ENCODE measurements at regions not wholly inside any gene's neighbourhood (a gene's known extent, or its start where the extent isn't known, plus 50 kb on each side); places are given as distances from the start of the nearest gene placed in this dataset.

GRCh38 chr7:73970801-73971229 is 57.2 kb upstream of the ELN start:
- Mint-ChIP-seq H3K36me3 (ENCODE audit: low read depth) (no peaks in the 10 kb centered on the region), H3K27ac (no peak overlapping the region), H3K4me3 (no peak overlapping the region), H3K27me3 (peaks cover 4% of the 10 kb centered on the region), H3K4me1 (ENCODE audit: low read depth) (no peaks in the 10 kb centered on the region), H3K9me3 (no peaks in the 10 kb centered on the region)
- H3K4me1 ChIP-seq (ENCODE audit: insufficient read depth, low read length), result no peaks in the 10 kb centered on the region
- H3K27me3 ChIP-seq (ENCODE audit: control insufficient read depth in 1 of 2, insufficient read depth in 2 of 2, low read length in 2 of 2), result no peaks in the 10 kb centered on the region
- no peak for ATAC-seq (ENCODE audit: poor library complexity)
- no peak overlapping the region for H3K4me3 ChIP-seq (ENCODE audit: low read length)
- intact Hi-C loops (cut with DNase I, micrococcal nuclease), result no loop called here
- peak in 1 of 14 experiments; percentile 21 for DNase-seq
- POLR2A ChIA-PET, result no interaction called here
- no peak overlapping the region for H3K27ac ChIP-seq (ENCODE audit: low read depth in 1 of 2, low read length in 2 of 2)
- H3K9me3 ChIP-seq (ENCODE audit: control insufficient read depth in 1 of 2, insufficient read depth in 1 of 2, low read length in 2 of 2), result peaks cover 0 to 22% of the 10 kb centered on the region in 2 experiments
- H3K36me3 ChIP-seq (ENCODE audit: insufficient read depth, low read length), result no peaks in the 10 kb centered on the region
- CTCF ChIA-PET, result no interaction called here
- TF ChIP-seq CTCF (IDR thresholded peaks at IDR 0.05), result no peak

- Histone ChIP-seq H3K36me3 (ENCODE audit: insufficient read depth, low read length) (no peaks in the 10 kb centered on the region), H3K27me3 (ENCODE audit: control insufficient read depth in 1 of 2, insufficient read depth in 2 of 2, low read length in 2 of 2) (no peaks in the 10 kb centered on the region), H3K9me3 (ENCODE audit: control insufficient read depth in 1 of 2, insufficient read depth in 1 of 2, low read length in 2 of 2) (peaks cover 0 to 22% of the 10 kb centered on the region in 2 experiments), H3K4me1 (ENCODE audit: insufficient read depth, low read length) (no peaks in the 10 kb centered on the region), H3K4me3 (ENCODE audit: low read length) (no peak overlapping the region), H3K27ac (ENCODE audit: low read depth in 1 of 2, low read length in 2 of 2) (no peak overlapping the region)
- Mint-ChIP-seq H3K36me3 (ENCODE audit: low read depth) (no peaks in the 10 kb centered on the region), H3K4me3 (no peak overlapping the region), H3K27me3 (peaks cover 4% of the 10 kb centered on the region), H3K27ac (no peak overlapping the region), H3K4me1 (ENCODE audit: low read depth) (no peaks in the 10 kb centered on the region), H3K9me3 (no peaks in the 10 kb centered on the region)
- ATAC-seq (ENCODE audit: poor library complexity), result no peak
- ChIA-PET CTCF (no interaction called here), POLR2A (no interaction called here)
- intact Hi-C loops (cut with DNase I, micrococcal nuclease), result no loop called here
- TF ChIP-seq CTCF (IDR thresholded peaks at IDR 0.05), result no peak
- DNase-seq, result no peak
Observed at GRCh38 chr7:73971322-73971703, 56.7 kb upstream of the ELN start.

GRCh38 chr7:73971704-73972341 is 56.1 kb upstream of the ELN start:
- no peak overlapping the region for H3K27ac Mint-ChIP-seq
- peaks cover 4% of the 10 kb centered on the region for H3K27me3 Mint-ChIP-seq
- intact Hi-C loops (cut with DNase I, micrococcal nuclease), result no loop called here
- no peaks in the 10 kb centered on the region for H3K4me1 ChIP-seq (ENCODE audit: insufficient read depth, low read length)
- DNase-seq (peak in 1 of 14 experiments; percentile 22), ATAC-seq (ENCODE audit: poor library complexity) (no peak)
- no peak overlapping the region for H3K4me3 Mint-ChIP-seq
- no peaks in the 10 kb centered on the region for H3K36me3 ChIP-seq (ENCODE audit: insufficient read depth, low read length)
- no peaks in the 10 kb centered on the region for H3K36me3 Mint-ChIP-seq (ENCODE audit: low read depth)
- H3K9me3 Mint-ChIP-seq, result no peaks in the 10 kb centered on the region
- H3K27ac ChIP-seq (ENCODE audit: low read depth in 1 of 2, low read length in 2 of 2), result no peak overlapping the region
- no peak overlapping the region for H3K4me3 ChIP-seq (ENCODE audit: low read length)
- POLR2A ChIA-PET, result no interaction called here
- no peaks in the 10 kb centered on the region for H3K27me3 ChIP-seq (ENCODE audit: control insufficient read depth in 1 of 2, insufficient read depth in 2 of 2, low read length in 2 of 2)
- H3K4me1 Mint-ChIP-seq (ENCODE audit: low read depth), result no peaks in the 10 kb centered on the region
- CTCF ChIA-PET, result no interaction called here
- H3K9me3 ChIP-seq (ENCODE audit: control insufficient read depth in 1 of 2, insufficient read depth in 1 of 2, low read length in 2 of 2), result peaks cover 0 to 17% of the 10 kb centered on the region in 2 experiments
- no peak for TF ChIP-seq CTCF (IDR thresholded peaks at IDR 0.05)

Measured in CD4-positive, alpha-beta T cell (primary cell).